Activated CD8-positive, alpha-beta memory T cell treated with anti-CD3 and anti-CD28 coated beads, Interleukin-2, amount 50 U/mL, for 24 hours (primary cell): ENCODE measurements at regions not wholly inside any gene's neighbourhood (a gene's known extent, or its start where the extent isn't known, plus 50 kb on each side); places are given as distances from the start of the nearest gene placed in this dataset.
"Not testable (repeated sequence)": the region's sequence is repeated elsewhere in the genome, so short reads cannot be mapped to it uniquely, and the experiment has no call there.

Source experiments
- DNase-seq: peaks from one replicate; pipeline ENCODE4 v3.0.0-alpha.2; 2020; ENCODE audit errors: extremely low read depth

GRCh38 chr16:29145486-29146225, 160.8 kb downstream of the LAT start:
- DNase-seq = not testable (repeated sequence)

GRCh38 chr16:29145086-29145485, 160.2 kb downstream of the LAT start:
- not testable (repeated sequence) for DNase-seq

- not testable (repeated sequence) for DNase-seq
Observed at GRCh38 chr16:29144669-29145062, 159.8 kb downstream of the LAT start.

- not testable (repeated sequence) for DNase-seq
Observed at GRCh38 chr16:29143739-29144668, 159.2 kb downstream of the LAT start.

- not testable (repeated sequence) for DNase-seq
Observed at GRCh38 chr16:29142506-29142905, 157.7 kb downstream of the LAT start.

GRCh38 chr16:29141586-29142324, 156.9 kb downstream of the LAT start:
- DNase-seq = no peak

- not testable (repeated sequence) for DNase-seq
Observed at GRCh38 chr16:29141121-29141520, 156.3 kb downstream of the LAT start.

GRCh38 chr16:29139901-29140855, 155.3 kb downstream of the LAT start:
- DNase-seq = not testable (repeated sequence)

- DNase-seq = no peak
Observed at GRCh38 chr16:29139261-29139802, 154.5 kb downstream of the LAT start.

GRCh38 chr16:29138698-29139097, 153.8 kb downstream of the LAT start:
- not testable (repeated sequence) for DNase-seq

GRCh38 chr16:29137894-29138662, 153.2 kb downstream of the LAT start:
- not testable (repeated sequence) for DNase-seq

- DNase-seq = not testable (repeated sequence)
Observed at GRCh38 chr16:29137461-29137860, 152.6 kb downstream of the LAT start.

- not testable (repeated sequence) for DNase-seq
Observed at GRCh38 chr16:29136916-29137315, 152.1 kb downstream of the LAT start.

- DNase-seq = not testable (repeated sequence)
Observed at GRCh38 chr16:29136046-29136696, 151.3 kb downstream of the LAT start.

GRCh38 chr16:29135098-29135497, 150.2 kb downstream of the LAT start:
- not testable (repeated sequence) for DNase-seq

- not testable (repeated sequence) for DNase-seq
Observed at GRCh38 chr16:29133681-29134430, 149.0 kb downstream of the LAT start.

- not testable (repeated sequence) for DNase-seq
Observed at GRCh38 chr16:29132869-29133268, 148.0 kb downstream of the LAT start.

GRCh38 chr16:29132444-29132843, 147.6 kb downstream of the LAT start:
- DNase-seq = not testable (repeated sequence)
